ENCODE measurements at regions not wholly inside any gene's neighbourhood (a gene's known extent, or its start where the extent isn't known, plus 50 kb on each side); places are given as distances from the start of the nearest gene placed in this dataset.
"Not testable (repeated sequence)": the region's sequence is repeated elsewhere in the genome, so short reads cannot be mapped to it uniquely, and the experiment has no call there.

DNA sequence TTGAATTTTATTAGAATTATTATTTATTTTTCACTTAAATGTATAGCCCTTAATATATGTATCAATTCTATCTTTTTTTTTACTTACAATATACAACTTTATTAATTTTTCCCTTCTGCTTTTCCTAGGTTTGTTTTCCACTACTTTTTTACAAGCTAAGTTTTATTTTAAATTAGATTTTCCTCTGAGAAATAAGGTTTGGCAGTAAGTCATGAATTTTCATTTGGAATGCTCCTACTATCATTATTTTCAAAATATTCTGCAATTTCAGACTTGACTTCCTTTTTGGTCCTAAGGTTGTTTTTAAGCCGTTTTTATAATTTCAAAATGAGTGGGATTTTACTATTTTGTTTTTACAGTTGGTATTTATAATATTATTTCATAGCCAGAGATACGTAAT lies 222.8 kb upstream of the PIEZO2 start:
- no peak for DNase-seq

- DNase-seq, result no peak
These were observed 220.2 kb upstream of the PIEZO2 start for GRCh38 chr18:11369556-11369955.

GRCh38 chr18:11368020-11368419 lies 218.7 kb upstream of the PIEZO2 start:
- DNase-seq, result no peak

- DNase-seq, result no peak
These were observed 218.0 kb upstream of the PIEZO2 start for GRCh38 chr18:11367351-11367750.

DNA sequence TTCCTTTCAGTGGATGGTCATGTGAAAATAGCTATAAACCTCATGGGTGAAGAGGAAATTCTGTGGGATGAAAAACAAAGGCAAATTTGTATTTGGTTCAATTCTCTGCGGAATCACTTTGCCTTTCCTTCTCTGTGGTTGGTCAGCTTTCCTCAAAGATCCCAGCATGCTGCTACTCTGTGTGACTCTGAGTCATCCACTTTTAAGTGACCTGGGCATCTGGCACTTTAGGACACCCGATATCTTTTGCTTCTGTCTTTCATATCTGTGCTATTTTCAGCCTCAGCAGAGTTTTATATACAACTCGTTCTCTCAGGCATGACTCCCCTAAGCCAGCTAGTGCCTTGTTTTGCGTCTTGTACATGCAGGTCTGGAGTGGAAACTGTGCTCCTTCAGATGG lies 217.0 kb upstream of the PIEZO2 start:
- no peak for DNase-seq

- no peak for DNase-seq
These were observed 213.5 kb upstream of the PIEZO2 start for GRCh38 chr18:11362856-11363255.

- DNase-seq, result not testable (repeated sequence)
These were observed 212.5 kb upstream of the PIEZO2 start for GRCh38 chr18:11361862-11362261.

- no peak for DNase-seq
These were observed 208.3 kb upstream of the PIEZO2 start for GRCh38 chr18:11357678-11358077.

DNA sequence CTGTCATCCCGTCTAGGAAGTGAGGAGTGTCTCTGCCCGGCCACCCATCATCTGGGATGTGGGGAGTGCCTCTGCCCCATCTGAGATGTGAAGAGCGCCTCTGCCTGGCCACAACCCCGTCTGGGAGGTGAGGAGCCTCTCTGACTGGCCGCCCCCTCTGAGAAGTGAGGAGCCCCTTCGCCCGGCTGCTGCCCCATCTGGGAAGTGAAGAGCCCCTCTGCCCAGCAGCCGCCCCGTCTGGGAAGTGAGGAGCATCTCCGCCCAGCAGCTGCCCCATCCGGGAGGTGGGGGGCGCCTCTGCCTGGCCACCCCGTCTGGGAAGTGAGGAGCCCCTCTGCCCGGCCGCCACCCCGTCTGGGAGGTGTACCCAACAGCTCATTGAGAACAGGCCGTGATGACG lies 195.2 kb upstream of the PIEZO2 start:
- DNase-seq, result not testable (repeated sequence)

DNA sequence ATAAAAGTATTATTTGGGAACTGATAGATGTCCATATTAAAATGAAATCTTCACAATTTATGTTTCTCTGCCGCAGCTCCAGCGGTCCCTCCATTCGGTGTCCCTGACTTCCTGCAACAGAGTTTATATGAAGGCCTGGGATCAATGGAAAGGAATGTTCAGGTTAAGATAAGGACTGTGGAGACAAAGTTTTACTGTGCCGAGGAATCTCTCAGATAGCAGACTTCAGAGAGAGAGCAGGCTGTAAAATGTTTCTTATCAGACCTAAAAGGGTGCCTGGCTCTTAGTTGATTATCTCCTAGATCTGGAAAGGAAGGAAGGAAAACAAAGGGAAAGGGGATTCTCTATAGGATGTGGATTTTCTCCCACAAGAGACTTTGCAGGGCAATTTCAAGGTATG lies 193.7 kb upstream of the PIEZO2 start:
- DNase-seq, result no peak

- not testable (repeated sequence) for DNase-seq
These were observed 192.7 kb upstream of the PIEZO2 start for GRCh38 chr18:11342115-11342514.

DNA sequence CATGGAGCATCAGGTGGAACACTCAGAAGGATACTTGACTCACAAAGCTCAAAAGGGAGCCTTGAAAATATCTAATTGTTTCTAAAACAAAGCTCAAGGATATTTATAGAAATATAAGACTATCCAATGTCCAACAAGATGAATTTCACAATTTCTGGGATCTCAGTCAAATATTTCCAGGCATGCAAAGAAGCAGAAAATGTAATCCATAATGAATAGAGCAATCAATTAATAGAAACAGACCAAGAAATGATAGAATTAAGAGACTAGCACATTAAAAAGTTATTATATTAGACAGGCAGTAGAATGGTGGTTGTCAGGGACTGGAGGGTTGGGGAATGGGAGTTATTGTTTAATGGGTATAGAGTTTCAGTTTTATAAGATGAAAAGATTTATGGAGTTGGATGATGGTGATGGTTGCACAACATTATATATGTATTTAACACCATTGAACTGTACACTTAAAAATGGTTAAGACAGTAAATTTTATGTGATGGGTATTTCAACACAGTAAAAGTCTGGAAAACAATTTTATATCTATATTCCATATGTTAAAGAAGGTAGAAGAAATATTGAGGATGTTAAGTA lies 189.9 kb upstream of the PIEZO2 start:
- no peak for DNase-seq

DNA sequence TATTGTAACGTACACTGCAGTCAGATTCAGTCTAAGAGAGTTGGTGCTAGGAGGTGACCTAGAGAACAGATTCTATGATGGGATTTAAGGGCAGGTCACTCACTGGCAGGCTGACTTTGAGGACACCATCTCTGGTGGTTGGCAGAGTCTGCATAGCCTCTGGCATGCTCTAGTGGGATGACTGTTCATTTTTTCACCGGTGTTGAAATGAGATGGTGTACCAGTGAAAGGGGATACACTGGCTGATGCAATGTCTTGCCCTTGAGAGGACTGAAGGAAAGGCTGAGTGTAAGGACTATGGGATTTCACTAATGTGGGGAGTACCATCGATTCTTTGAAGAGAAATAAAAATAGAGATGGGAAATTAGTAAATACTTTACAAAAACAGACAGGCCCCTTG lies 186.9 kb upstream of the PIEZO2 start:
- DNase-seq, result no peak

GRCh38 chr18:11327391-11328009 lies 178.1 kb upstream of the PIEZO2 start:
- DNase-seq, result no peak

DNA sequence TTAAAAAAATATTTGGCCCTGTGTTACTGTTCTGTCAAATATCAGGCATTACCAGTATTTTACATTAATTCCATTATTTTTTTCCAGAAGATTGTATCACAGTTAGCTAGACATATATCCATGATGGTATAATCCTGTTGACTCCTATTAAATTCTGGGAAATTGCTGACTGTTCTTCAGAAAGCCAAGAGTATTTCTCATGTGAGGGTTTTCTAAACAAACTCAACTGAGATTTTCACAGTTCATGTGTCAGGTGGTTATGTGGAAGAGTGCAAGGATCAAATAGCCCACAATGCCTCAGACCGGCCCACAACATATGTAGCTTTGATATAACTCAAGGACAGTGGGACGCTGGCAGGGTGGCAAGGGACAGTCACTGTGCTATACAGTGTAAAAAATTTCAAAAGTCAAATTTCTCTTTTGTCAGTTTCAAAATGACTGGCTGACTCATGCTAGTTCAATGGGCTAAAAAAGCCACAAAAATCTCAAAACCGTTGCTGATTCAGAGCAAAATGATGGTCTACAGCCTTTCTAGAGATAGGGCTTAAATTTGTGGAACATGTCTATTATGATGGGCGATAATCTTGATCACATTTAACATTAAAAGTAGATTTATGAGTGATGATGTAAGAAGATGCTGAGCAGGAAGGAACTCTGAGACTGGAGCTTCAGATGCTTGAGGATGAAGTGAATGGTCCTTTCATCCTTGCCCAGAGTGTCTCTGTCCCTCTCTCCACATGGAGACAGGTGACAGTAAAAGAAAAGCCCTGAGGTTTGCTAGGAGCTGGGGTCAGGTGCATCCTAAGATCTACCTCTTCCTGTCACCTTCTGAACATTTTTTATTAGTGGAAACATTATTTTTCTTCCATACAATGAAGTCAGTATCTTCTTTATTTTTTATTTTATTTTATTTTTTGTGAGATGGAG lies 175.8 kb upstream of the PIEZO2 start:
- no peak for DNase-seq

- no peak for DNase-seq
These were observed 175.1 kb upstream of the PIEZO2 start for GRCh38 chr18:11324510-11324909.

GRCh38 chr18:11323359-11323819 lies 174.0 kb upstream of the PIEZO2 start:
- DNase-seq, result no peak

GRCh38 chr18:11322716-11323115 lies 173.3 kb upstream of the PIEZO2 start:
- no peak for DNase-seq

GRCh38 chr18:11322006-11322405 lies 172.6 kb upstream of the PIEZO2 start:
- no peak for DNase-seq

GRCh38 chr18:11320986-11321385 lies 171.6 kb upstream of the PIEZO2 start:
- DNase-seq, result no peak

GRCh38 chr18:11316546-11316945 lies 167.2 kb upstream of the PIEZO2 start:
- DNase-seq, result no peak

GRCh38 chr18:11310476-11311086 lies 161.2 kb upstream of the PIEZO2 start:
- DNase-seq, result no peak

GRCh38 chr18:11309172-11309571 lies 159.8 kb upstream of the PIEZO2 start:
- no peak for DNase-seq

Measured in NCI-H1694 (cell line).